H9 (cell line): ENCODE measurements at regions not wholly inside any gene's neighbourhood (a gene's known extent, or its start where the extent isn't known, plus 50 kb on each side); places are given as distances from the start of the nearest gene placed in this dataset.

Source experiments
- DNase-seq: peaks from one replicate; pipeline ENCODE4 v3.0.0-alpha.2; 2017
- H2AFZ ChIP-seq: one replicate; pipeline ENCODE4 v1.6.1; 2013; ENCODE audit warnings: mild to moderate bottlenecking, low read length, control low read depth, moderate library complexity
- H2AK5ac ChIP-seq: 2 replicates; pipeline ENCODE4 v1.6.1; 2013; ENCODE audit warnings: low read length, control low read depth, mixed read lengths; ENCODE audit not compliant: insufficient read length
- H2BK120ac ChIP-seq: one replicate; pipeline ENCODE4 v1.6.1; 2013; ENCODE audit warnings: low read depth, mild to moderate bottlenecking, low read length, control low read depth, inconsistent platforms; ENCODE audit not compliant: poor library complexity, severe bottlenecking
- H2BK12ac ChIP-seq: 2 replicates; pipeline ENCODE4 v1.6.1; 2013; ENCODE audit warnings: low read length, control low read depth, mixed read lengths, low read depth; ENCODE audit not compliant: insufficient read length
- H2BK15ac ChIP-seq: 2 replicates; pipeline ENCODE4 v1.6.1; 2013; ENCODE audit warnings: low read depth, low read length, control low read depth
- H2BK20ac ChIP-seq: one replicate; pipeline ENCODE4 v1.6.1; 2013; ENCODE audit warnings: low read depth, mild to moderate bottlenecking, low read length, control low read depth, inconsistent platforms; ENCODE audit not compliant: poor library complexity, severe bottlenecking
- H2BK5ac ChIP-seq: 2 replicates; pipeline ENCODE4 v1.6.1; 2013; ENCODE audit warnings: low read length, control low read depth, mixed read lengths; ENCODE audit not compliant: insufficient read length
- H3K14ac ChIP-seq: 2 replicates; pipeline ENCODE4 v1.6.1; 2013; ENCODE audit warnings: low read length, control low read depth; ENCODE audit not compliant: insufficient read depth
- H3K18ac ChIP-seq: 2 replicates; pipeline ENCODE4 v1.6.1; 2013; ENCODE audit warnings: low read depth, mild to moderate bottlenecking, mixed read lengths, low read length, control low read depth; ENCODE audit not compliant: insufficient read length
- H3K23ac ChIP-seq: 2 replicates; pipeline ENCODE4 v1.6.1; 2013; ENCODE audit warnings: low read length, control low read depth, mixed read lengths, low read depth; ENCODE audit not compliant: insufficient read length
- H3K23me2 ChIP-seq: 2 replicates; pipeline ENCODE4 v1.6.1; 2013; ENCODE audit warnings: low read depth, mild to moderate bottlenecking, mixed read lengths, low read length, control low read depth; ENCODE audit not compliant: insufficient read length, poor library complexity, severe bottlenecking
- H3K27ac ChIP-seq: 2 replicates; pipeline ENCODE4 v1.5.1; 2013; ENCODE audit warnings: low read length, control low read depth, mixed read lengths, low read depth; ENCODE audit not compliant: insufficient read length
- H3K27me3 ChIP-seq: 2 replicates; pipeline ENCODE4 v1.6.1; 2013; ENCODE audit warnings: low read length, control low read depth, inconsistent platforms; ENCODE audit not compliant: insufficient read depth
- H3K4ac ChIP-seq: 2 replicates; pipeline ENCODE4 v1.6.1; 2013; ENCODE audit warnings: low read depth, mild to moderate bottlenecking, control low read depth, inconsistent platforms, low read length, moderate library complexity
- H3K4me1 ChIP-seq: 2 replicates; pipeline ENCODE4 v1.6.1; 2013; ENCODE audit warnings: low read length, control low read depth, inconsistent platforms; ENCODE audit not compliant: insufficient read depth
- H3K4me2 ChIP-seq: 2 replicates; pipeline ENCODE4 v1.6.1; 2013; ENCODE audit warnings: low read length, control low read depth, mixed read lengths; ENCODE audit not compliant: insufficient read length, insufficient read depth
- H3K56ac ChIP-seq: 2 replicates; pipeline ENCODE4 v1.6.1; 2013; ENCODE audit warnings: low read depth, mild to moderate bottlenecking, mixed read lengths, low read length, control low read depth; ENCODE audit not compliant: insufficient read length
- H3K79me1 ChIP-seq: 2 replicates; pipeline ENCODE4 v1.6.1; 2013; ENCODE audit warnings: low read depth, mild to moderate bottlenecking, moderate library complexity, low read length, control low read depth, inconsistent platforms; ENCODE audit not compliant: insufficient read depth, poor library complexity, severe bottlenecking
- H3K79me2 ChIP-seq: 2 replicates; pipeline ENCODE4 v1.6.1; 2013; ENCODE audit warnings: low read length, control low read depth, inconsistent platforms; ENCODE audit not compliant: insufficient read depth
- H3K9ac ChIP-seq: 2 replicates; pipeline ENCODE4 v1.6.1; 2013; ENCODE audit warnings: low read length, control low read depth, mixed read lengths; ENCODE audit not compliant: insufficient read length; ENCODE audit errors: extremely low read depth
- H3K9me3 ChIP-seq: one replicate; pipeline ENCODE4 v1.6.1; 2013; ENCODE audit warnings: low read depth, low read length, inconsistent platforms; ENCODE audit not compliant: control insufficient read depth
- H3T11ph ChIP-seq: one replicate; pipeline ENCODE4 v1.6.1; 2013; ENCODE audit warnings: mild to moderate bottlenecking, low read length, control low read depth, inconsistent platforms
- H4K20me1 ChIP-seq: one replicate; pipeline ENCODE4 v1.6.1; 2013; ENCODE audit not compliant: control insufficient read depth, insufficient read length, insufficient read depth
- H4K5ac ChIP-seq: 2 replicates; pipeline ENCODE4 v1.6.1; 2013; ENCODE audit warnings: low read depth, mild to moderate bottlenecking, mixed read lengths, low read length, control low read depth; ENCODE audit not compliant: insufficient read length
- H4K8ac ChIP-seq: replicated peaks from 2 replicates; pipeline ENCODE4 v1.6.1; 2013; ENCODE audit warnings: low read length, control low read depth, mixed read lengths, low read depth; ENCODE audit not compliant: insufficient read length
- H4K91ac ChIP-seq: 2 replicates; pipeline ENCODE4 v1.6.1; 2013; ENCODE audit warnings: low read depth, mild to moderate bottlenecking, moderate library complexity, mixed read lengths, low read length, control low read depth; ENCODE audit not compliant: insufficient read length
- H3K27ac Mint-ChIP-seq, 3 experiments: 2 replicates in 2 of 3; 3 replicates in 1 of 3; pipeline ENCODE4 v1.8.0; 2020 to 2021; ENCODE audit warnings: mixed read lengths in 3 of 3, mild to moderate bottlenecking in 1 of 3, moderate library complexity in 1 of 3
- H3K27me3 Mint-ChIP-seq: 2 replicates; pipeline ENCODE4 v1.8.0; 2021; ENCODE audit warnings: low read depth, mild to moderate bottlenecking, moderate library complexity, mixed read lengths
- H3K36me3 Mint-ChIP-seq, 3 experiments: 2 replicates in 2 of 3; 3 replicates in 1 of 3; pipeline ENCODE4 v1.8.0; 2020 to 2021; ENCODE audit warnings: low read depth in 3 of 3, mixed read lengths in 3 of 3; ENCODE audit not compliant: insufficient read depth in 1 of 3
- H3K4me1 Mint-ChIP-seq, 2 experiments: 2 replicates each; pipeline ENCODE4 v1.8.0; 2020; ENCODE audit warnings: mixed read lengths in 2 of 2
- H3K4me3 Mint-ChIP-seq, 2 experiments: 2 replicates in 1 of 2; 3 replicates in 1 of 2; pipeline ENCODE4 v1.8.0; 2020 to 2021; ENCODE audit warnings: mild to moderate bottlenecking in 2 of 2, mixed read lengths in 2 of 2, moderate library complexity in 1 of 2
- H3K9me3 Mint-ChIP-seq, 2 experiments: 2 replicates in 1 of 2; 3 replicates in 1 of 2; pipeline ENCODE4 v1.8.0; 2020; ENCODE audit warnings: mild to moderate bottlenecking in 2 of 2, mixed read lengths in 2 of 2, moderate library complexity in 1 of 2
- CTCF ChIP-seq: fragments of 200-600 bp; sonication (generic); conservative IDR thresholded peaks from 3 replicates; pipeline ENCODE4 v1.8.0; 2021; ENCODE audit warnings: antibody characterized with exemption, mild to moderate bottlenecking
- WGBS: extraction: QIAGEN DNeasy Blood & Tissue Kit; methylation state at CpG from one replicate; pipeline ENCODE4 v1.1.7; 2013; ENCODE audit warnings: missing lambda C conversion rate, low lambda C conversion rate, mixed read lengths; ENCODE audit not compliant: insufficient read length; ENCODE audit errors: extremely low coverage; 5-methylcytosine and 5-hydroxymethylcytosine counted together

- Histone ChIP-seq H3K23me2 (no peaks in the 10 kb centered on the region), H3K79me2 (no peaks in the 10 kb centered on the region), H2BK12ac (no peak overlapping the region), H2AK5ac (no peak overlapping the region), H2BK120ac (no peak overlapping the region), H3K27me3 (no peaks in the 10 kb centered on the region), H3K4ac (no peak overlapping the region), H4K91ac (no peak overlapping the region), H4K8ac (no peak overlapping the region), H3K14ac (no peak overlapping the region), H3K56ac (no peak overlapping the region), H3K18ac (no peak overlapping the region), H3K27ac (no peak overlapping the region), H2AFZ (no peak overlapping the region), H4K5ac (no peak overlapping the region), H3K23ac (no peak overlapping the region), H3K4me2 (no peak overlapping the region), H3K9me3 (no peaks in the 10 kb centered on the region), H3K9ac (no peak overlapping the region), H3K79me1 (no peaks in the 10 kb centered on the region), H3K4me1 (peaks cover under 1% of the 10 kb centered on the region; the same call in 1 of the 2 replicates), H2BK5ac (no peak overlapping the region), H2BK15ac (no peak overlapping the region), H2BK20ac (no peak overlapping the region), H4K20me1 (no peaks in the 10 kb centered on the region), H3T11ph (no peak overlapping the region)
- DNase-seq, result no peak
- Mint-ChIP-seq H3K9me3 (peaks cover 0 to 6% of the 10 kb centered on the region in 2 experiments; a peak in 1 of 5 replicates), H3K27ac (no peak overlapping the region; a peak in 1 of 7 replicates), H3K27me3 (no peaks in the 10 kb centered on the region), H3K4me1 (peaks cover 26 to 33% of the 10 kb centered on the region in 2 experiments), H3K36me3 (peaks cover 0 to 8% (median 0%) of the 10 kb centered on the region in 3 experiments; a peak in 2 of 7 replicates), H3K4me3 (no peak overlapping the region)
- WGBS, result 100% methylated on average over 3 of the region's 10 CpGs
- no peak for TF ChIP-seq CTCF
Measured at GRCh38 chr6:47362857-47363461, 53.3 kb upstream of the TNFRSF21 start.
